ENCODE measurements at regions not wholly inside any gene's neighbourhood (a gene's known extent, or its start where the extent isn't known, plus 50 kb on each side); places are given as distances from the start of the nearest gene placed in this dataset.

- Histone ChIP-seq H3K9me3 (no peaks in the 10 kb centered on the region), H3K4me3 (no peak overlapping the region), H3K27ac (no peak overlapping the region), H3K4me1 (peaks cover 0 to 14% (median 6%) of the 10 kb centered on the region in 4 donors), H3K36me3 (no peaks in the 10 kb centered on the region), H3K27me3 (peaks cover 0 to 25% of the 10 kb centered on the region in 2 donors)
- no peak for TF ChIP-seq CTCF (IDR thresholded peaks at IDR 0.05)
- intact Hi-C loops (cut with DNase I; ENCODE audit: low total_unique reads) = no loop called here
- DNase-seq = no peak
Observed at GRCh38 chr10:131438665-131439064, 127.1 kb upstream of the TCERG1L start.

GRCh38 chr10:131439705-131440104 lies 128.2 kb upstream of the TCERG1L start:
- intact Hi-C loops (cut with DNase I; ENCODE audit: low total_unique reads) = no loop called here
- Histone ChIP-seq H3K9me3 (no peaks in the 10 kb centered on the region), H3K4me1 (peaks cover 0 to 14% (median 6%) of the 10 kb centered on the region in 4 donors), H3K27ac (no peak overlapping the region), H3K27me3 (peaks cover 0 to 34% of the 10 kb centered on the region in 2 donors), H3K36me3 (no peaks in the 10 kb centered on the region), H3K4me3 (no peak overlapping the region)
- DNase-seq = no peak
- no peak for TF ChIP-seq CTCF (IDR thresholded peaks at IDR 0.05)

- H3K27me3 ChIP-seq = peaks cover 0 to 42% of the 10 kb centered on the region in 2 donors
- intact Hi-C loops (cut with DNase I; ENCODE audit: low total_unique reads) = no loop called here
- no peak for TF ChIP-seq CTCF (IDR thresholded peaks at IDR 0.05)
- H3K36me3 ChIP-seq = no peaks in the 10 kb centered on the region
- H3K4me1 ChIP-seq = peaks cover 0 to 14% (median 6%) of the 10 kb centered on the region in 4 donors
- DNase-seq = no peak
- H3K4me3 ChIP-seq = no peak overlapping the region
- H3K9me3 ChIP-seq = no peaks in the 10 kb centered on the region
- H3K27ac ChIP-seq = no peak overlapping the region
Observed at GRCh38 chr10:131440405-131441360, 129.2 kb upstream of the TCERG1L start.

GRCh38 chr10:131442271-131442670 lies 130.8 kb upstream of the TCERG1L start:
- peak in 1 of 2 donors; percentile 28 for DNase-seq
- Histone ChIP-seq H3K4me1 (no peaks in the 10 kb centered on the region), H3K9me3 (no peaks in the 10 kb centered on the region), H3K4me3 (no peak overlapping the region), H3K27me3 (peaks cover 0 to 42% of the 10 kb centered on the region in 2 donors), H3K27ac (no peak overlapping the region), H3K36me3 (no peaks in the 10 kb centered on the region)
- no peak for TF ChIP-seq CTCF (IDR thresholded peaks at IDR 0.05)
- intact Hi-C loops (cut with DNase I; ENCODE audit: low total_unique reads) = no loop called here

- no peak for TF ChIP-seq CTCF (IDR thresholded peaks at IDR 0.05)
- Histone ChIP-seq H3K27ac (no peak overlapping the region), H3K4me1 (no peaks in the 10 kb centered on the region), H3K4me3 (no peak overlapping the region), H3K9me3 (no peaks in the 10 kb centered on the region), H3K27me3 (peaks cover 0 to 45% of the 10 kb centered on the region in 2 donors), H3K36me3 (no peaks in the 10 kb centered on the region)
- intact Hi-C loops (cut with DNase I; ENCODE audit: low total_unique reads) = no loop called here
- DNase-seq = peak in 1 of 2 donors; percentile 41
Observed at GRCh38 chr10:131444286-131444685, 132.8 kb upstream of the TCERG1L start.

Measured in tibial artery (tissue), 4 donors.